ENCODE measurements at regions not wholly inside any gene's neighbourhood (a gene's known extent, or its start where the extent isn't known, plus 50 kb on each side); places are given as distances from the start of the nearest gene placed in this dataset.

GRCh38 chr2:66382091-66382490 is 52.8 kb upstream of the MEIS1 start:
- DNase-seq (no peak), ATAC-seq (no peak)
- H3K4me3 Mint-ChIP-seq, result no peak overlapping the region
- CTCF ChIA-PET, result no interaction called here
- POLR2A ChIA-PET, result no interaction called here
- H3K4me1 Mint-ChIP-seq, result no peaks in the 10 kb centered on the region
- H3K36me3 Mint-ChIP-seq (ENCODE audit: low read depth), result no peaks in the 10 kb centered on the region
- intact Hi-C loops (cut with DNase I, micrococcal nuclease), result no loop called here
- no peak overlapping the region for H3K27ac Mint-ChIP-seq
- H3K27me3 Mint-ChIP-seq, result no peaks in the 10 kb centered on the region
- no peaks in the 10 kb centered on the region for H3K9me3 Mint-ChIP-seq (ENCODE audit: low read depth)

- Mint-ChIP-seq H3K9me3 (ENCODE audit: low read depth) (no peaks in the 10 kb centered on the region), H3K36me3 (ENCODE audit: low read depth) (no peaks in the 10 kb centered on the region), H3K27ac (no peak overlapping the region), H3K4me1 (no peaks in the 10 kb centered on the region), H3K4me3 (no peak overlapping the region), H3K27me3 (no peaks in the 10 kb centered on the region)
- ChIA-PET CTCF (no interaction called here), POLR2A (no interaction called here)
- ATAC-seq, result no peak
- DNase-seq, result no peak
- intact Hi-C loops (cut with DNase I, micrococcal nuclease), result no loop called here
Measured at GRCh38 chr2:66379473-66379872, 55.5 kb upstream of the MEIS1 start.

- ChIA-PET POLR2A (no interaction called here), CTCF (interaction anchor here (1.4 kb wide), 1 partner anchor 9 kb away, joined by 4 read pairs; no protein-coding TSS in a partner anchor)
- DNase-seq (no peak), ATAC-seq (no peak)
- Mint-ChIP-seq H3K4me1 (no peaks in the 10 kb centered on the region), H3K27ac (no peak overlapping the region), H3K9me3 (ENCODE audit: low read depth) (no peaks in the 10 kb centered on the region), H3K27me3 (no peaks in the 10 kb centered on the region), H3K36me3 (ENCODE audit: low read depth) (no peaks in the 10 kb centered on the region), H3K4me3 (no peak overlapping the region)
- intact Hi-C loops (cut with DNase I, micrococcal nuclease), result no loop called here
Measured at GRCh38 chr2:66377832-66378231, 57.1 kb upstream of the MEIS1 start.

GRCh38 chr2:66370824-66371223 is 64.1 kb upstream of the MEIS1 start:
- peaks cover 2% of the 10 kb centered on the region for H3K27me3 Mint-ChIP-seq
- no peaks in the 10 kb centered on the region for H3K36me3 Mint-ChIP-seq (ENCODE audit: low read depth)
- H3K4me3 Mint-ChIP-seq, result no peak overlapping the region
- ATAC-seq (no peak), DNase-seq (no peak)
- H3K9me3 Mint-ChIP-seq (ENCODE audit: low read depth), result no peaks in the 10 kb centered on the region
- no peak overlapping the region for H3K27ac Mint-ChIP-seq
- ChIA-PET CTCF (no interaction called here), POLR2A (no interaction called here)
- intact Hi-C loops (cut with DNase I, micrococcal nuclease), result no loop called here
- H3K4me1 Mint-ChIP-seq, result no peaks in the 10 kb centered on the region

- DNase-seq, result no peak
- H3K9me3 Mint-ChIP-seq (ENCODE audit: low read depth), result no peaks in the 10 kb centered on the region
- no peaks in the 10 kb centered on the region for H3K27me3 Mint-ChIP-seq
- ATAC-seq, result no peak
- no peaks in the 10 kb centered on the region for H3K4me1 Mint-ChIP-seq
- no peak overlapping the region for H3K4me3 Mint-ChIP-seq
- ChIA-PET CTCF (no interaction called here), POLR2A (interaction anchor here (0.6 kb wide), 1 partner anchor 174 kb away, joined by 3 read pairs; no protein-coding TSS in a partner anchor)
- no peak overlapping the region for H3K27ac Mint-ChIP-seq
- no peaks in the 10 kb centered on the region for H3K36me3 Mint-ChIP-seq (ENCODE audit: low read depth)
- intact Hi-C loops (cut with DNase I, micrococcal nuclease), result no loop called here
Measured at GRCh38 chr2:66366619-66367018, 68.3 kb upstream of the MEIS1 start.

GRCh38 chr2:66364495-66365333 is 70.2 kb upstream of the MEIS1 start:
- ChIA-PET POLR2A (no interaction called here), CTCF (no interaction called here)
- Mint-ChIP-seq H3K27ac (no peak overlapping the region), H3K9me3 (ENCODE audit: low read depth) (no peaks in the 10 kb centered on the region), H3K4me1 (no peaks in the 10 kb centered on the region), H3K36me3 (ENCODE audit: low read depth) (no peaks in the 10 kb centered on the region), H3K4me3 (no peak overlapping the region), H3K27me3 (no peaks in the 10 kb centered on the region)
- DNase-seq, result no peak
- ATAC-seq, result no peak
- intact Hi-C loops (cut with DNase I, micrococcal nuclease), result no loop called here

GRCh38 chr2:66362701-66363100 is 72.2 kb upstream of the MEIS1 start:
- Mint-ChIP-seq H3K4me1 (no peaks in the 10 kb centered on the region), H3K4me3 (no peak overlapping the region), H3K27me3 (no peaks in the 10 kb centered on the region), H3K36me3 (ENCODE audit: low read depth) (no peaks in the 10 kb centered on the region), H3K27ac (no peak overlapping the region), H3K9me3 (ENCODE audit: low read depth) (peaks cover 1% of the 10 kb centered on the region)
- DNase-seq (no peak), ATAC-seq (no peak)
- ChIA-PET CTCF (no interaction called here), POLR2A (no interaction called here)
- intact Hi-C loops (cut with DNase I, micrococcal nuclease), result no loop called here

- no peak overlapping the region for H3K27ac Mint-ChIP-seq
- H3K27me3 Mint-ChIP-seq, result no peaks in the 10 kb centered on the region
- H3K4me1 Mint-ChIP-seq, result no peaks in the 10 kb centered on the region
- ChIA-PET CTCF (no interaction called here), POLR2A (no interaction called here)
- intact Hi-C loops (cut with DNase I, micrococcal nuclease), result no loop called here
- no peaks in the 10 kb centered on the region for H3K9me3 Mint-ChIP-seq (ENCODE audit: low read depth)
- ATAC-seq (no peak), DNase-seq (no peak)
- no peak overlapping the region for H3K4me3 Mint-ChIP-seq
- H3K36me3 Mint-ChIP-seq (ENCODE audit: low read depth), result no peaks in the 10 kb centered on the region
Measured at GRCh38 chr2:66346231-66346664, 88.7 kb upstream of the MEIS1 start.

- POLR2A ChIA-PET, result no interaction called here
- intact Hi-C loops (cut with DNase I, micrococcal nuclease), result loop anchor here in 1 of 2 experiments (5.0 kb wide), 1 partner anchor 362 kb away; no protein-coding TSS in a partner anchor
- Mint-ChIP-seq H3K4me3 (no peak overlapping the region), H3K36me3 (ENCODE audit: low read depth) (no peaks in the 10 kb centered on the region), H3K9me3 (ENCODE audit: low read depth) (no peaks in the 10 kb centered on the region), H3K27me3 (no peaks in the 10 kb centered on the region), H3K27ac (no peak overlapping the region), H3K4me1 (no peaks in the 10 kb centered on the region)
- ATAC-seq, result no peak
- CTCF ChIA-PET, result no interaction called here
- no peak for DNase-seq
Measured at GRCh38 chr2:66344087-66344663, 90.8 kb upstream of the MEIS1 start.

- Mint-ChIP-seq H3K27ac (no peak overlapping the region), H3K4me1 (no peaks in the 10 kb centered on the region), H3K4me3 (no peak overlapping the region), H3K9me3 (ENCODE audit: low read depth) (no peaks in the 10 kb centered on the region), H3K36me3 (ENCODE audit: low read depth) (no peaks in the 10 kb centered on the region), H3K27me3 (no peaks in the 10 kb centered on the region)
- ATAC-seq (no peak), DNase-seq (no peak)
- ChIA-PET POLR2A (no interaction called here), CTCF (no interaction called here)
- intact Hi-C loops (cut with DNase I, micrococcal nuclease), result loop anchor here in 1 of 2 experiments (5.0 kb wide), 1 partner anchor 361 kb away; no protein-coding TSS in a partner anchor
Measured at GRCh38 chr2:66343259-66343658, 91.7 kb upstream of the MEIS1 start.

GRCh38 chr2:66340521-66340920 is 94.4 kb upstream of the MEIS1 start:
- Mint-ChIP-seq H3K27ac (no peak overlapping the region), H3K36me3 (ENCODE audit: low read depth) (no peaks in the 10 kb centered on the region), H3K4me3 (no peak overlapping the region), H3K4me1 (no peaks in the 10 kb centered on the region), H3K9me3 (ENCODE audit: low read depth) (no peaks in the 10 kb centered on the region), H3K27me3 (no peaks in the 10 kb centered on the region)
- intact Hi-C loops (cut with DNase I, micrococcal nuclease), result loop anchor here in 1 of 2 experiments (5.0 kb wide), 1 partner anchor 358 kb away; no protein-coding TSS in a partner anchor
- ChIA-PET CTCF (no interaction called here), POLR2A (no interaction called here)
- DNase-seq, result no peak
- no peak for ATAC-seq

- Mint-ChIP-seq H3K27ac (no peak overlapping the region), H3K27me3 (no peaks in the 10 kb centered on the region), H3K4me3 (no peak overlapping the region), H3K9me3 (ENCODE audit: low read depth) (no peaks in the 10 kb centered on the region), H3K4me1 (no peaks in the 10 kb centered on the region), H3K36me3 (ENCODE audit: low read depth) (no peaks in the 10 kb centered on the region)
- peak; percentile 5 for DNase-seq
- CTCF ChIA-PET, result no interaction called here
- no peak for ATAC-seq
- intact Hi-C loops (cut with DNase I, micrococcal nuclease), result no loop called here
- POLR2A ChIA-PET, result no interaction called here
Measured at GRCh38 chr2:66334237-66335029, 100.5 kb upstream of the MEIS1 start.

All from activated CD4-positive, alpha-beta T cell treated with anti-CD3 and anti-CD28 coated beads for 36 hours (primary cell).